GM23338 (cell line): ENCODE measurements at regions not wholly inside any gene's neighbourhood (a gene's known extent, or its start where the extent isn't known, plus 50 kb on each side); places are given as distances from the start of the nearest gene placed in this dataset.

Source experiments
- CREB1 ChIP-seq: fragments of 250-450 bp; sonication (Bioruptor Pico); IDR thresholded peaks from 2 replicates; pipeline ENCODE4 v1.5.0; 2020; ENCODE audit warnings: low read depth, mild to moderate bottlenecking, moderate library complexity
- EZH2 ChIP-seq: fragments of 200-600 bp; sonication (generic); IDR thresholded peaks from one replicate; pipeline ENCODE4 v1.8.0; 2017; ENCODE audit warnings: antibody characterized with exemption, mild to moderate bottlenecking, low read depth; ENCODE audit not compliant: unreplicated experiment
- EZH2phosphoT487 ChIP-seq: fragments of 200-600 bp; sonication (generic); IDR thresholded peaks from one replicate; pipeline ENCODE4 v1.8.1; 2018; ENCODE audit warnings: antibody characterized with exemption; ENCODE audit not compliant: unreplicated experiment
- NANOG ChIP-seq: IDR thresholded peaks from 2 replicates; pipeline ENCODE4 v1.6.1; 2016; ENCODE audit warnings: antibody characterized with exemption, borderline replicate concordance
- POLR2AphosphoS5 ChIP-seq: IDR thresholded peaks from 2 replicates; pipeline ENCODE4 v1.6.1; 2016; ENCODE audit warnings: antibody characterized with exemption, low read depth
- REST ChIP-seq: IDR thresholded peaks from one replicate; pipeline ENCODE4 v1.6.1; 2018; ENCODE audit warnings: antibody characterized with exemption; ENCODE audit not compliant: unreplicated experiment
- STAT1 ChIP-seq: IDR thresholded peaks from one replicate; pipeline ENCODE4 v1.6.1; 2016; ENCODE audit warnings: antibody characterized with exemption; ENCODE audit not compliant: unreplicated experiment
- ZNF114 ChIP-seq: fragments of 250-450 bp; sonication (Bioruptor Pico); IDR thresholded peaks from 2 replicates; pipeline ENCODE4 v1.5.0; 2020; ENCODE audit warnings: mild to moderate bottlenecking, moderate library complexity
- ZNF331 ChIP-seq: fragments of 250-450 bp; sonication (Bioruptor Pico); IDR thresholded peaks from 2 replicates; pipeline ENCODE4 v1.5.0; 2020; ENCODE audit warnings: low read depth, mild to moderate bottlenecking, moderate library complexity
- ZNF462 ChIP-seq: fragments of 250-450 bp; sonication (Bioruptor Pico); IDR thresholded peaks from 2 replicates; pipeline ENCODE4 v1.5.0; 2020; ENCODE audit warnings: mild to moderate bottlenecking, moderate library complexity

GRCh38 chr3:67312155-67312554, 314.0 kb downstream of the KBTBD8 start (continued):
- TF ChIP-seq ZNF462 (no peak), POLR2AphosphoS5 (no peak), EZH2phosphoT487 (no peak), REST (no peak), CREB1 (CRISPR knock-in tag) (no peak), ZNF331 (CRISPR knock-in tag) (no peak), EZH2 (no peak), NANOG (no peak), STAT1 (no peak), ZNF114 (no peak)
